DND-41 (cell line): ENCODE measurements at regions not wholly inside any gene's neighbourhood (a gene's known extent, or its start where the extent isn't known, plus 50 kb on each side); places are given as distances from the start of the nearest gene placed in this dataset.

ENCODE experiments used
- ATAC-seq: fragments of 200-7000 bp; cut with Tn5 transposase; 3 replicates; pipeline ENCODE4 v1.9.1; 2021; ENCODE audit warnings: low read depth; ENCODE audit not compliant: insufficient read depth
- DNase-seq: peaks from one replicate; pipeline ENCODE4 v3.0.0-alpha.2; 2020
- H2AFZ ChIP-seq: 2 replicates; pipeline ENCODE4 v1.6.0; 2012; ENCODE audit warnings: low read depth, low read length
- H3K27ac ChIP-seq: 2 replicates; pipeline ENCODE4 v1.5.1; 2012; ENCODE audit warnings: low read length, inconsistent platforms
- H3K27me3 ChIP-seq: fragments of 200-600 bp; sonication (generic); 2 replicates; pipeline ENCODE4 v1.6.0; 2012; ENCODE audit warnings: low read length, mild to moderate bottlenecking, inconsistent platforms; ENCODE audit not compliant: insufficient read depth, poor library complexity
- H3K36me3 ChIP-seq: 2 replicates; pipeline ENCODE4 v1.5.1; 2012; ENCODE audit warnings: low read length, inconsistent platforms; ENCODE audit not compliant: insufficient read depth
- H3K4me1 ChIP-seq: 2 replicates; pipeline ENCODE4 v1.5.1; 2012; ENCODE audit warnings: mild to moderate bottlenecking, low read length; ENCODE audit not compliant: insufficient read depth
- H3K4me2 ChIP-seq: 2 replicates; pipeline ENCODE4 v1.6.0; 2012; ENCODE audit warnings: mild to moderate bottlenecking, moderate library complexity, low read length, inconsistent platforms; ENCODE audit not compliant: insufficient read depth
- H3K4me3 ChIP-seq, 2 experiments: fragments of 200-600 bp in 1 of 2; shearing (Covaris generic) in 1 of 2; 2 replicates each; pipeline ENCODE4 v1.5.1; 2012 to 2016; ENCODE audit warnings: inconsistent platforms in 2 of 2, low read length in 2 of 2, mild to moderate bottlenecking in 2 of 2, low read depth in 1 of 2, moderate library complexity in 1 of 2
- H3K79me2 ChIP-seq: 2 replicates; pipeline ENCODE4 v1.6.0; 2012; ENCODE audit warnings: low read length, inconsistent platforms; ENCODE audit not compliant: insufficient read depth
- H3K9ac ChIP-seq: 2 replicates; pipeline ENCODE4 v1.6.0; 2012; ENCODE audit warnings: low read depth, mild to moderate bottlenecking, inconsistent platforms, low read length, moderate library complexity
- H3K9me3 ChIP-seq: 2 replicates; pipeline ENCODE4 v1.5.1; 2012; ENCODE audit warnings: low read length, moderate library complexity, mild to moderate bottlenecking, inconsistent platforms; ENCODE audit not compliant: insufficient read depth, severe bottlenecking
- H4K20me1 ChIP-seq: 2 replicates; pipeline ENCODE4 v1.6.0; 2012; ENCODE audit warnings: low read length; ENCODE audit not compliant: insufficient read depth
- EZH2 ChIP-seq: IDR thresholded peaks from 3 replicates; pipeline ENCODE4 v1.6.1; 2012; ENCODE audit warnings: borderline replicate concordance, low read depth, mild to moderate bottlenecking, moderate library complexity, low read length, inconsistent platforms; ENCODE audit not compliant: severe bottlenecking
- TF ChIP-seq, protein P1 (sequence below): IDR thresholded peaks from 2 replicates; pipeline ENCODE4 v1.5.1; 2012; ENCODE audit warnings: borderline replicate concordance, low read length, moderate library complexity, mild to moderate bottlenecking; ENCODE audit not compliant: poor library complexity, severe bottlenecking; ENCODE audit errors: extremely low read depth

DNA sequence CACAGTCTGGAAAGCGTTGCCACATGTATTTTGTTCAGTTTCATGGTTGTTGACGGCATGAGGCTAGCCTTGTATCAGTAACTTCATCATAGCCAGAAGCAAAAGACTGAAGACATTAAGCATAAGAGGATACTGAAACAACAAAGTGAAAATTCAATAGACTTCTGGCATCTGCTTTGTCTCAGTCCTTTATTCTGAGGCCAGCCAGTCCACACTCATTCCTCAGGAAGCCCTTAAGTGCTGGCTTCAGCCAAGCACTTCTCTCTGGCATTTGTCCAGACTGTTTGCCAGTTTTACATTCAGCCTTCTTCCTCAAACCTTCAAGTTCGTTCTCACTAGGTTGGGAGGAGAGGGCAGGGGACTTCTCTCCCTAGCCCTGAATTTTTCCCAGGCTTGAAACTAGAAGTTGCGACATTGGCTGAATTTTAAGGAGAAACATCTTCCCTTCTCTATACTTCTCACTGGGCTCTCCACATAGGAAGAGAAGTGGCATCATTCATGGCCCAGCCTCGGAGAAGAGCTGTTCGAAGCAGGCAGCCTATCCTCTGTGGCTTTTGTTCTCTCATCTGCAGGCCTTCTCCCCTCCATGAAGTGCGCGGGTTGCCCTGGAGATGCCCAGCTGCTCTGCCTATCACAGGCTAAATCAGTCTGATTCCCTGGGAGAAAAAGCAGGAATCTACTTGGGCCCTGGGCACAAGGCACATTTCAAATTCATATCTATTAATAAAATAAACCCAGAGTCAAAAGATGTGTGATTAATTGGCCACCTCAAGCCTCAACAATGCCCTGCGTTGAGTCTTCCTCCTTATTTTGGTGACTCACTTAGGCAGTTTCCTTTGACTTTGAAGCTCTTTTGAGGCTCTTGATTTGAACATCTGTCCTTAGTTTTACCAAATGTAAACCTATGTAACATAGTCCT, 130.9 kb upstream of the PLEKHA5 start:
- Histone ChIP-seq H3K27me3 (peaks cover 13% of the 10 kb centered on the region), H3K4me3 (no peak overlapping the region), H3K27ac (no peak overlapping the region), H2AFZ (no peak overlapping the region), H3K79me2 (no peaks in the 10 kb centered on the region), H3K4me2 (no peak overlapping the region), H3K9me3 (no peaks in the 10 kb centered on the region), H4K20me1 (no peaks in the 10 kb centered on the region), H3K9ac (no peak overlapping the region), H3K36me3 (no peaks in the 10 kb centered on the region), H3K4me1 (no peaks in the 10 kb centered on the region)
- DNase-seq: no peak
- ATAC-seq: no peak
- no peak for TF ChIP-seq EZH2
- TF ChIP-seq, protein P1, sequence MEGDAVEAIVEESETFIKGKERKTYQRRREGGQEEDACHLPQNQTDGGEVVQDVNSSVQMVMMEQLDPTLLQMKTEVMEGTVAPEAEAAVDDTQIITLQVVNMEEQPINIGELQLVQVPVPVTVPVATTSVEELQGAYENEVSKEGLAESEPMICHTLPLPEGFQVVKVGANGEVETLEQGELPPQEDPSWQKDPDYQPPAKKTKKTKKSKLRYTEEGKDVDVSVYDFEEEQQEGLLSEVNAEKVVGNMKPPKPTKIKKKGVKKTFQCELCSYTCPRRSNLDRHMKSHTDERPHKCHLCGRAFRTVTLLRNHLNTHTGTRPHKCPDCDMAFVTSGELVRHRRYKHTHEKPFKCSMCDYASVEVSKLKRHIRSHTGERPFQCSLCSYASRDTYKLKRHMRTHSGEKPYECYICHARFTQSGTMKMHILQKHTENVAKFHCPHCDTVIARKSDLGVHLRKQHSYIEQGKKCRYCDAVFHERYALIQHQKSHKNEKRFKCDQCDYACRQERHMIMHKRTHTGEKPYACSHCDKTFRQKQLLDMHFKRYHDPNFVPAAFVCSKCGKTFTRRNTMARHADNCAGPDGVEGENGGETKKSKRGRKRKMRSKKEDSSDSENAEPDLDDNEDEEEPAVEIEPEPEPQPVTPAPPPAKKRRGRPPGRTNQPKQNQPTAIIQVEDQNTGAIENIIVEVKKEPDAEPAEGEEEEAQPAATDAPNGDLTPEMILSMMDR: no peak

DNA sequence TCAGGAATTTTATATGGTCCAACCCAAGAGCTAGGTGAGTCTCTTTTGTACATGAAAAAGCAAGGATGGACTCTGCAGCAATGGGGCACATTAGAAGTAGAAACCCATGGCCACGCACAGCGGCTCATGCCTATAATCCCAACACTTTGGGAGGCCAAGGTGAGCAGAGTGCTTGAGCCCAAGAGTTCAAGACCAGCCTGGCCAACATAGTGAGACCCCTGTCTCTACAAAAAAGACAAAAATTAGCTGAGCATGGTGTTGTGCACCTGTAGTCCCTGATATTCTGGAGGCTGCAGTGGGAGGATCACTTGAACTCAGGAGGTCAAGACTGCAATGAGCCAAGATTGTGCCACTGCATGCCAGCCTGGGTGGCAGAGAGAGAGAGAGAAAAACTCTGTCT, 128.7 kb upstream of the PLEKHA5 start:
- Histone ChIP-seq H3K4me2 (no peak overlapping the region), H3K9me3 (no peaks in the 10 kb centered on the region), H3K9ac (no peak overlapping the region), H3K4me1 (no peaks in the 10 kb centered on the region), H3K27ac (no peak overlapping the region), H3K79me2 (no peaks in the 10 kb centered on the region), H2AFZ (no peak overlapping the region), H4K20me1 (no peaks in the 10 kb centered on the region), H3K36me3 (no peaks in the 10 kb centered on the region), H3K27me3 (peaks cover 11% of the 10 kb centered on the region), H3K4me3 (no peak overlapping the region)
- DNase-seq: no peak
- TF ChIP-seq, protein P1: no peak
- TF ChIP-seq EZH2: no peak
- no peak for ATAC-seq

DNA sequence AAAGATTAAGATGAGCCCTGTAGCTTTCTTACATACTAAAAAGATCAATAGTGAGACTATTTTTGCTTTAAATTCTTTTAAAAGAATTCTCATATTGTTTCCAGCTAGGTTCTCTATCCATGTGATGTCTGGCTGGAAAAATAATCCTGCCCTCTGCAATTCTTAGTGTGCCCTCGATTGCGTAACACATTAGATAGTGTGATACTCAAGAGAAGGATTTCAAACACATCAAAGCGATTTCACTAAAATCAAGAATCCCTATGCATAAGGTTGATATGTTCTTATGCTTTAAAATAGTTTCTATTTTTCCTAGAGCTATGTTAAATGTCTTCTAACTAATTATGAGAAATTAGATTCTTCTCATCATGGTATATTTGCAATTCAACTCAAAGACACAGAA, 127.3 kb upstream of the PLEKHA5 start:
- Histone ChIP-seq H3K27ac (no peak overlapping the region), H3K9ac (no peak overlapping the region), H3K4me1 (no peaks in the 10 kb centered on the region), H3K4me2 (no peak overlapping the region), H3K36me3 (no peaks in the 10 kb centered on the region), H3K79me2 (no peaks in the 10 kb centered on the region), H4K20me1 (no peaks in the 10 kb centered on the region), H3K9me3 (no peaks in the 10 kb centered on the region), H3K27me3 (peaks cover 8% of the 10 kb centered on the region), H2AFZ (no peak overlapping the region), H3K4me3 (no peak overlapping the region)
- DNase-seq: no peak
- no peak for ATAC-seq
- no peak for TF ChIP-seq EZH2
- TF ChIP-seq, protein P1: no peak
